ENCODE measurements at regions not wholly inside any gene's neighbourhood (a gene's known extent, or its start where the extent isn't known, plus 50 kb on each side); places are given as distances from the start of the nearest gene placed in this dataset.

GRCh38 chr12:105765053-105766014, 373.4 kb downstream of the NUAK1 start:
- no peak for TF ChIP-seq CTCF (IDR thresholded peaks at IDR 0.05)
- no peak for TF ChIP-seq POLR2A (IDR thresholded peaks at IDR 0.05)
